HCT116 (cell line): ENCODE measurements at regions not wholly inside any gene's neighbourhood (a gene's known extent, or its start where the extent isn't known, plus 50 kb on each side); places are given as distances from the start of the nearest gene placed in this dataset.

Experiments
- ATAC-seq: fragments of 200-7000 bp; cut with Tn5 transposase; 2 replicates; pipeline ENCODE4 v1.9.1; 2020; ENCODE audit warnings: mild to moderate bottlenecking, moderate library complexity
- BruUV-seq: library from RNA; stranded (reverse); fragments of 400-500 nt; replicated peaks from 2 replicates; lab custom pipeline; 2021; lab: Mats Ljungman, UMichigan
- CTCF ChIA-PET: fragments of 300-600 bp; sonication (Branson Sonifier 250); formaldehyde crosslinking; loops from one replicate; lab custom pipeline; 2021; ENCODE audit warnings: antibody characterized with exemption; lab: Charles Lee
- POLR2A ChIA-PET: fragments of 300-600, 350-600 bp; sonication (Branson Sonifier 250); formaldehyde crosslinking; loops from one replicate; lab custom pipeline; 2021; ENCODE audit warnings: antibody characterized with exemption; lab: Charles Lee
- RAD21 ChIA-PET, 2 experiments: fragments of 300-600 bp; sonication (Branson Sonifier 250); formaldehyde crosslinking; loops; one replicate each; lab custom pipeline; 2023; ENCODE audit warnings: low total read pairs in 2 of 2; ENCODE audit not compliant: uncharacterized antibody in 2 of 2, unreplicated experiment in 2 of 2, low non-redundant PET in 1 of 2; lab: Charles Lee
- DNase-seq: peaks from one replicate; pipeline ENCODE4 v3.0.0-alpha.2; 2010; ENCODE audit warnings: low read depth, low spot score
- H2AFZ ChIP-seq: fragments of 200-600 bp; shearing (Covaris generic), sonication (generic); 2 replicates; pipeline ENCODE4 v1.6.1; 2017; ENCODE audit warnings: low read depth, mixed run types, mixed read lengths, antibody characterized with exemption, low read length; ENCODE audit not compliant: poor library complexity, severe bottlenecking
- H3K27ac ChIP-seq: 2 replicates; pipeline ENCODE4 v1.5.1; 2012; ENCODE audit warnings: low read depth, low read length
- H3K27me3 ChIP-seq: fragments of 200-600 bp; sonication (generic); 2 replicates; pipeline ENCODE4 v1.6.1; 2016; ENCODE audit warnings: mixed run types, low read length, mixed read lengths; ENCODE audit not compliant: insufficient read depth
- H3K36me3 ChIP-seq, 2 experiments: fragments of 200-500 bp in 1 of 2; fragments of 200-600 bp in 1 of 2; sonication (Bioruptor generic) in 1 of 2; sonication (generic) in 1 of 2; 2 replicates each; pipeline versions ENCODE4 v1.5.1 to v1.6.1; 2014 to 2016; ENCODE audit warnings: low read length in 2 of 2, inconsistent platforms in 1 of 2, mixed read lengths in 1 of 2, mixed run types in 1 of 2; ENCODE audit not compliant: insufficient read depth in 2 of 2, control insufficient read depth in 1 of 2
- H3K4me1 ChIP-seq, 2 experiments: fragments of 200-600 bp in 1 of 2; sonication (generic) in 1 of 2; 2 replicates each; pipeline versions ENCODE4 v1.5.1 to v1.6.1; 2012 to 2017; ENCODE audit warnings: low read length in 2 of 2, inconsistent platforms in 1 of 2, mild to moderate bottlenecking in 1 of 2, mixed read lengths in 1 of 2, mixed run types in 1 of 2, moderate library complexity in 1 of 2; ENCODE audit not compliant: insufficient read depth in 2 of 2, control insufficient read depth in 1 of 2
- H3K4me2 ChIP-seq: fragments of 200-600 bp; sonication (generic); 2 replicates; pipeline ENCODE4 v1.6.1; 2017; ENCODE audit warnings: mixed run types, low read length, mixed read lengths
- H3K4me3 ChIP-seq, 2 experiments: fragments of 200-600 bp in 1 of 2; sonication (generic) in 1 of 2; replicated peaks in 1 of 2; 2 replicates each; pipeline ENCODE4 v1.5.1; 2011 to 2016; ENCODE audit warnings: low read length in 2 of 2, control low read depth in 1 of 2, low read depth in 1 of 2, mild to moderate bottlenecking in 1 of 2, mixed read lengths in 1 of 2, mixed run types in 1 of 2
- H3K79me2 ChIP-seq: fragments of 200-600 bp; sonication (generic); 2 replicates; pipeline ENCODE4 v1.6.1; 2017; ENCODE audit warnings: mild to moderate bottlenecking, mixed run types, low read length, moderate library complexity, mixed read lengths; ENCODE audit not compliant: insufficient read depth
- H3K9ac ChIP-seq: fragments of 200-600 bp; sonication (generic); 2 replicates; pipeline ENCODE4 v1.6.1; 2016; ENCODE audit warnings: low read length, mixed read lengths
- H3K9me2 ChIP-seq: fragments of 200-600 bp; sonication (generic), shearing (Covaris generic); 2 replicates; pipeline ENCODE4 v1.6.1; 2017; ENCODE audit warnings: mixed run types, mild to moderate bottlenecking, moderate library complexity; ENCODE audit not compliant: insufficient read depth
- H3K9me3 ChIP-seq, 2 experiments: fragments of 200-500 bp in 1 of 2; fragments of 200-600 bp in 1 of 2; sonication (Bioruptor generic) in 1 of 2; sonication (generic) in 1 of 2; 2 replicates each; pipeline ENCODE4 v1.6.1; 2014 to 2017; ENCODE audit warnings: low read length in 2 of 2, mixed read lengths in 2 of 2, inconsistent platforms in 1 of 2, low read depth in 1 of 2, mild to moderate bottlenecking in 1 of 2, mixed run types in 1 of 2, moderate library complexity in 1 of 2; ENCODE audit not compliant: control insufficient read depth in 1 of 2, insufficient read depth in 1 of 2
- H4K20me1 ChIP-seq: fragments of 200-600 bp; sonication (generic), shearing (Covaris generic); 2 replicates; pipeline ENCODE4 v1.6.1; 2017; ENCODE audit warnings: mixed run types, mild to moderate bottlenecking, moderate library complexity; ENCODE audit not compliant: insufficient read depth
- CBX3 ChIP-seq: IDR thresholded peaks from 2 replicates; pipeline ENCODE4 v1.6.1; 2012; ENCODE audit warnings: low read depth
- CEBPB ChIP-seq: IDR thresholded peaks from 2 replicates; pipeline ENCODE4 v1.6.1; 2012; ENCODE audit warnings: low read depth
- EZH2 ChIP-seq: fragments of 200-600 bp; sonication (generic); IDR thresholded peaks from 2 replicates; pipeline ENCODE4 v1.6.1; 2017; ENCODE audit warnings: antibody characterized with exemption, mixed run types
- POLR2A ChIP-seq: IDR thresholded peaks from 2 replicates; pipeline ENCODE4 v1.7.0; 2011; ENCODE audit warnings: borderline replicate concordance; ENCODE audit not compliant: insufficient read depth, insufficient read length; ENCODE audit errors: extremely low read depth
- RAD21 ChIP-seq: IDR thresholded peaks from 2 replicates; pipeline ENCODE4 v1.6.1; 2012; ENCODE audit warnings: low read depth, mild to moderate bottlenecking
- REST ChIP-seq: IDR thresholded peaks from 2 replicates; pipeline ENCODE4 v1.6.1; 2012; ENCODE audit warnings: low read depth
- ZBTB33 ChIP-seq: IDR thresholded peaks from 2 replicates; pipeline ENCODE4 v1.6.1; 2011; ENCODE audit warnings: mild to moderate bottlenecking, low read length, moderate library complexity; ENCODE audit not compliant: insufficient replicate concordance; ENCODE audit errors: extremely low read depth
- intact Hi-C: fragments of 100-400 bp; cut with micrococcal nuclease; formaldehyde crosslinking; loops from 2 replicates; pipeline ENCODE4 v1.10.0; 2022

- H3K4me3 ChIP-seq: no peak overlapping the region
- H3K79me2 ChIP-seq: no peaks in the 10 kb centered on the region
- intact Hi-C loops: no loop called here
- H3K9me3 ChIP-seq: no peaks in the 10 kb centered on the region
- no peak overlapping the region for H3K4me2 ChIP-seq
- ChIA-PET POLR2A (no interaction called here), CTCF (interaction anchor here (0.6 kb wide), 1 partner anchor 657 kb away, joined by 3 read pairs; no protein-coding TSS in a partner anchor), RAD21 (no interaction called here)
- H3K9ac ChIP-seq: no peak overlapping the region
- H2AFZ ChIP-seq: no peak overlapping the region
- DNase-seq (no peak), ATAC-seq (no peak)
- no peaks in the 10 kb centered on the region for H4K20me1 ChIP-seq
- no peaks in the 10 kb centered on the region for H3K36me3 ChIP-seq
- no peak for TF ChIP-seq CBX3
- no peak for TF ChIP-seq CEBPB
- no peak for TF ChIP-seq POLR2A
- TF ChIP-seq ZBTB33: no peak
- TF ChIP-seq EZH2: no peak
- no peak for TF ChIP-seq REST
- TF ChIP-seq RAD21: no peak
- H3K27me3 ChIP-seq: no peaks in the 10 kb centered on the region
- H3K4me1 ChIP-seq: peaks cover 0 to 6% of the 10 kb centered on the region in 2 experiments; a peak in 1 of 4 replicates
- no peak overlapping the region for H3K27ac ChIP-seq
- BruUV-seq: no TSS peak
- H3K9me2 ChIP-seq: no peaks in the 10 kb centered on the region
These were observed 531.4 kb downstream of the FUT8 start for GRCh38 chr14:65943916-65944410.
